ENCODE measurements at regions not wholly inside any gene's neighbourhood (a gene's known extent, or its start where the extent isn't known, plus 50 kb on each side); places are given as distances from the start of the nearest gene placed in this dataset.

- TF ChIP-seq RELA (CRISPR knock-in tag; IDR thresholded peaks at IDR 0.05), result no peak
- no peak for TF ChIP-seq NFYC (CRISPR knock-in tag; IDR thresholded peaks at IDR 0.05)
- TF ChIP-seq ZNF230 (CRISPR knock-in tag; IDR thresholded peaks at IDR 0.05), result no peak
- no peak for TF ChIP-seq DNMT1 (CRISPR knock-in tag; IDR thresholded peaks at IDR 0.05)
- no peak for TF ChIP-seq ZNF431 (CRISPR knock-in tag; IDR thresholded peaks at IDR 0.05; ENCODE audit: borderline replicate concordance, low read depth)
These were observed 429.1 kb upstream of the INTU start (continued) for GRCh38 chr4:127203562-127204200.

- H2AFZ ChIP-seq (ENCODE audit: low read length), result no peak overlapping the region
- no peak overlapping the region for H3K4me2 ChIP-seq (ENCODE audit: low read depth, low read length)
- no peaks in the 10 kb centered on the region for H4K20me1 ChIP-seq (ENCODE audit: insufficient read depth, low read length)
- H3K36me3 ChIP-seq (replicated peaks in 1 of 2; ENCODE audit: control insufficient read depth in 1 of 2, insufficient read depth in 2 of 2, low read length in 2 of 2), result no peaks in the 10 kb centered on the region
- H3K27me3 ChIP-seq (ENCODE audit: control insufficient read depth in 1 of 2, insufficient read depth in 2 of 2, low read length in 2 of 2), result no peaks in the 10 kb centered on the region
- BruUV-seq (replicated peaks), result no TSS peak
- ChIA-PET CTCF (ENCODE audit: low intra/inter-chr PET ratio, low total read pairs) (no interaction called here), POLR2A (no interaction called here)
- no peak overlapping the region for H3K4me3 ChIP-seq (replicated peaks in 1 of 3; ENCODE audit: insufficient read depth in 1 of 3, low read depth in 2 of 3, low read length in 3 of 3)
- intact Hi-C loops (cut with micrococcal nuclease; ENCODE audit: unreplicated experiment) (loop anchor here (10.0 kb wide), 1 partner anchor 150 kb away; no protein-coding TSS in a partner anchor), in situ Hi-C loops (cut with HindIII; ENCODE audit: extremely low pct_ligation_motif_present, low pct_unique_long_range_greater_than_20kb) (no loop called here)
- TF ChIP-seq ZKSCAN8 (CRISPR knock-in tag; IDR thresholded peaks at IDR 0.05; ENCODE audit: borderline replicate concordance) (no peak), MNT (IDR thresholded peaks at IDR 0.05) (no peak), SKI (IDR thresholded peaks at IDR 0.05; ENCODE audit: partially characterized antibody) (no peak), ZNF3 (CRISPR knock-in tag; IDR thresholded peaks at IDR 0.05) (no peak), ZNF292 (CRISPR knock-in tag; IDR thresholded peaks at IDR 0.05; ENCODE audit: borderline replicate concordance, low read depth) (no peak)
- ATAC-seq (no peak), FAIRE-seq (no peak), DNase-seq (ENCODE audit: low spot score) (no peak)
- H3K27ac ChIP-seq (ENCODE audit: extremely low read length, insufficient read depth, low read length), result no peak overlapping the region
- no peak overlapping the region for H3K9ac ChIP-seq (ENCODE audit: insufficient read depth, low read depth, low read length)
- H3K9me3 ChIP-seq (ENCODE audit: low read length), result no peaks in the 10 kb centered on the region
- H3K4me1 ChIP-seq (ENCODE audit: insufficient read depth, low read length), result no peaks in the 10 kb centered on the region
- H3K79me2 ChIP-seq (ENCODE audit: insufficient read depth, low read length), result no peaks in the 10 kb centered on the region
- 0% methylated on average over 2 of the region's 3 CpGs for WGBS (ENCODE audit: low lambda C conversion rate)
These were observed 428.4 kb upstream of the INTU start for GRCh38 chr4:127204322-127204721.
